Upper lobe of left lung (tissue), 6 donors: ENCODE measurements at regions not wholly inside any gene's neighbourhood (a gene's known extent, or its start where the extent isn't known, plus 50 kb on each side); places are given as distances from the start of the nearest gene placed in this dataset.

Experiments used
- ATAC-seq, 2 donors: fragments of 200-7000 bp; cut with Tn5 transposase; one replicate each; pipeline ENCODE4 v1.9.1; 2022; ENCODE audit warnings: mild to moderate bottlenecking in 2 of 2, moderate library complexity in 2 of 2; ENCODE audit not compliant: low FRiP score in 2 of 2
- DNase-seq, 2 donors: peaks; one replicate each; pipeline ENCODE4 v3.0.0-alpha.2; 2019 to 2020
- H3K27ac ChIP-seq, 4 donors: fragments of 200-600 bp; sonication (generic); one replicate each; pipeline ENCODE4 v1.5.1; 2016 to 2019
- H3K27me3 ChIP-seq, 4 donors: fragments of 200-600 bp; sonication (generic); one replicate each; pipeline ENCODE4 v1.5.1; 2017 to 2019
- H3K36me3 ChIP-seq, 4 donors: fragments of 200-600 bp; sonication (generic); one replicate each; pipeline ENCODE4 v1.5.1; 2016 to 2019
- H3K4me1 ChIP-seq, 4 donors: fragments of 200-600 bp; sonication (generic); one replicate each; pipeline ENCODE4 v1.5.1; 2018 to 2019
- H3K4me3 ChIP-seq, 4 donors: fragments of 200-600 bp; sonication (generic); one replicate each; pipeline ENCODE4 v1.5.1; 2017 to 2019; ENCODE audit warnings: mild to moderate bottlenecking in 2 of 4, moderate library complexity in 1 of 4
- H3K9me3 ChIP-seq, 4 donors: fragments of 200-600 bp; sonication (generic); one replicate each; pipeline ENCODE4 v1.5.1; 2018 to 2019
- EP300 ChIP-seq, 4 donors: sonication (generic); formaldehyde crosslinking; IDR thresholded peaks; one replicate each; pipeline ENCODE4 v1.5.1; 2017; ENCODE audit warnings: antibody characterized with exemption in 4 of 4, control low read depth in 2 of 4
- POLR2A ChIP-seq, 4 donors: fragments of 450-650 bp; IDR thresholded peaks; one replicate each; pipeline ENCODE4 v1.5.1; 2016 to 2017; ENCODE audit warnings: antibody characterized with exemption in 4 of 4, mild to moderate bottlenecking in 2 of 4
- POLR2AphosphoS5 ChIP-seq, 2 donors: sonication (generic); formaldehyde crosslinking; IDR thresholded peaks; one replicate each; pipeline ENCODE4 v1.5.1; 2017; ENCODE audit warnings: antibody characterized with exemption in 2 of 2
- WGBS, 2 donors: methylation state at CpG; one replicate each; pipeline ENCODE4 v1.1.5; 2017 to 2018; 5-methylcytosine and 5-hydroxymethylcytosine counted together
- TF ChIP-seq, protein P1 (sequence below), 6 experiments: fragments of 450-650 bp in 4 of 6; fragments of 200-600 bp in 2 of 6; sonication (generic) in 2 of 6; IDR thresholded peaks; one replicate each; pipeline ENCODE4 v1.5.1; 2016 to 2019; ENCODE audit warnings: antibody characterized with exemption in 6 of 6
- donor health status: DM: no; HTN: no; CAD: no; lungs with moderate emphysema.
- donor health status: DM: no; HTN: yes; CAD: no; lungs with severe emphysema.

DNA sequence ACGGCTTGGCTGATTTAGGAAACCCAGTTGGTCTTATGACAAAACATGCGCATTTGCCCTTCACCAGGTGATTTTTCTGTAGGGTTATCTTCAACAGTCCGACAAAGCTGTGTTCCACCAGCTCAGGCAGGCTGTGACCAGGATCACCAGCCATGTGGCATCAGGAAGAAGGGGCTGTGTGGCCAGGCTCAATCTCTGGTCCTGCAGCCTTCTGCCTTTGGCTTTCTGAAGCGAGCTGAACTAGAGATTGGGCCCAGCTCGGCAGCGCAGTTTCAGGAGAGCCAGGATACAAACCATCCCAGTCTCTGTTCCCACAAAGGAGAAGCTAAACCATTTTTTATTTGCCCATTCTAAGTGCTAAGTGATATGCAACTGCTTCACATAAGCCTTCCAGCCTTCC lies 282.3 kb downstream of the SOX11 start:
- no peaks in the 10 kb centered on the region for H3K36me3 ChIP-seq
- H3K4me3 ChIP-seq = no peak overlapping the region
- TF ChIP-seq EP300 (IDR thresholded peaks at IDR 0.05) = no peak
- no peak for TF ChIP-seq POLR2AphosphoS5 (IDR thresholded peaks at IDR 0.05)
- no peak for TF ChIP-seq POLR2A (IDR thresholded peaks at IDR 0.05)
- TF ChIP-seq, protein P1, sequence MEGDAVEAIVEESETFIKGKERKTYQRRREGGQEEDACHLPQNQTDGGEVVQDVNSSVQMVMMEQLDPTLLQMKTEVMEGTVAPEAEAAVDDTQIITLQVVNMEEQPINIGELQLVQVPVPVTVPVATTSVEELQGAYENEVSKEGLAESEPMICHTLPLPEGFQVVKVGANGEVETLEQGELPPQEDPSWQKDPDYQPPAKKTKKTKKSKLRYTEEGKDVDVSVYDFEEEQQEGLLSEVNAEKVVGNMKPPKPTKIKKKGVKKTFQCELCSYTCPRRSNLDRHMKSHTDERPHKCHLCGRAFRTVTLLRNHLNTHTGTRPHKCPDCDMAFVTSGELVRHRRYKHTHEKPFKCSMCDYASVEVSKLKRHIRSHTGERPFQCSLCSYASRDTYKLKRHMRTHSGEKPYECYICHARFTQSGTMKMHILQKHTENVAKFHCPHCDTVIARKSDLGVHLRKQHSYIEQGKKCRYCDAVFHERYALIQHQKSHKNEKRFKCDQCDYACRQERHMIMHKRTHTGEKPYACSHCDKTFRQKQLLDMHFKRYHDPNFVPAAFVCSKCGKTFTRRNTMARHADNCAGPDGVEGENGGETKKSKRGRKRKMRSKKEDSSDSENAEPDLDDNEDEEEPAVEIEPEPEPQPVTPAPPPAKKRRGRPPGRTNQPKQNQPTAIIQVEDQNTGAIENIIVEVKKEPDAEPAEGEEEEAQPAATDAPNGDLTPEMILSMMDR (IDR thresholded peaks at IDR 0.05) = no peak
- no peak for DNase-seq
- H3K9me3 ChIP-seq = no peaks in the 10 kb centered on the region
- no peak for ATAC-seq
- no peaks in the 10 kb centered on the region for H3K27me3 ChIP-seq
- H3K4me1 ChIP-seq = peaks cover 0 to 4% (median 0%) of the 10 kb centered on the region in 4 donors
- H3K27ac ChIP-seq = no peak overlapping the region
- 90 to 94% methylated on average over 6 of the region's 6 CpGs for WGBS, 2 donors

DNA sequence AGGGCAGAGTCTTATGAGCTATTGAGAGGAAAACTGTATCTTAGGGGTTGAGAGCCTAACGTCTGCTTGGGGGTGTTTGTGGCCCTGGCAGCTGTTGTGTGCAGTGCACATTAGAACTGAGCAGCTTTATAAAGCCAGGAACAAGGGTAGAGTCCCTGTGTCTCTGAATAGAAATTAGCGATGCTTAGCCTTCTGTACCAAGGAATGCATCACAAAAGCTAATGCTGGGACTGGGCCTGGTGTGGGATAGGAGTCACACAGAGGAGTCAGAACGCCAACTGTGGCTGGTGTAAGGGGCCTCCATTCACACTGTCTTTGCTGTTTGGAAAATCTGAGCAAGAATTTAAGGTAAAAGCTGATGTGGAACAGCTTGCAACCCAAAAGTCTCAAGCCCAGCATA lies 283.2 kb downstream of the SOX11 start:
- ATAC-seq (no peak), DNase-seq (no peak)
- Histone ChIP-seq H3K9me3 (no peaks in the 10 kb centered on the region), H3K36me3 (no peaks in the 10 kb centered on the region), H3K4me3 (no peak overlapping the region), H3K27me3 (no peaks in the 10 kb centered on the region), H3K4me1 (peaks cover 0 to 4% (median 0%) of the 10 kb centered on the region in 4 donors), H3K27ac (no peak overlapping the region)
- no peak for TF ChIP-seq POLR2AphosphoS5 (IDR thresholded peaks at IDR 0.05)
- no peak for TF ChIP-seq EP300 (IDR thresholded peaks at IDR 0.05)
- TF ChIP-seq POLR2A (IDR thresholded peaks at IDR 0.05) = no peak
- TF ChIP-seq, protein P1 (IDR thresholded peaks at IDR 0.05) = no peak
- 78 to 83% methylated on average over 3 of the region's 3 CpGs for WGBS, 2 donors

DNA sequence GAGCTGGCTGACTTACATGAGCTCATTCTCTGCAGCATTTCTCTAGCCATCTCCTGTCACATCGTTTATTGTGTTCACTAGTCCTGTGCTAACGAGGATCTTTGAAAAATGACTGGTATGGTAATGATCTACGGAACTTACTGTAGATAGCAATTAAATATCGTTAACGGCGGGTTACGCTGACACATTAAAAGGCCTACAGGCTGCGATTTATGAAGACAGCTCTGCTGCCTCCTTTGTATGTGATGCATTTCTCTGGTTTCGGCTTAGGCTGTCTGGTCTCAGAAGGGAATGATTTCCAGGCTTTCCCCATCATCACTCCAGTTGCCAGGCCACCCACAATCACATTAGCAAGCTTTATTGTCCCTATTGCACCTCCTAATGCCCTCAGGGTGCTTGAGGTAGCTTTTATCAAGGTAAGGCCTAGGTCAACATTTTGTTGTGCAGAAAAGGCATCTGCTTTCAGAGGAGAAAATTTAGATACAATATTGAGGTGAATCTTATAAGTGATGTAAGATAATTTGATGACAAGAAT lies 284.4 kb downstream of the SOX11 start:
- Histone ChIP-seq H3K27me3 (no peaks in the 10 kb centered on the region), H3K9me3 (no peaks in the 10 kb centered on the region), H3K36me3 (no peaks in the 10 kb centered on the region), H3K4me1 (peaks cover 0 to 11% (median 0%) of the 10 kb centered on the region in 4 donors), H3K27ac (no peak overlapping the region), H3K4me3 (no peak overlapping the region)
- 86 to 92% methylated on average over 9 of the region's 9 CpGs for WGBS, 2 donors
- no peak for DNase-seq
- TF ChIP-seq POLR2AphosphoS5 (IDR thresholded peaks at IDR 0.05) = no peak
- TF ChIP-seq, protein P1 (IDR thresholded peaks at IDR 0.05) = no peak
- no peak for TF ChIP-seq POLR2A (IDR thresholded peaks at IDR 0.05)
- TF ChIP-seq EP300 (IDR thresholded peaks at IDR 0.05) = no peak
- no peak for ATAC-seq

DNA sequence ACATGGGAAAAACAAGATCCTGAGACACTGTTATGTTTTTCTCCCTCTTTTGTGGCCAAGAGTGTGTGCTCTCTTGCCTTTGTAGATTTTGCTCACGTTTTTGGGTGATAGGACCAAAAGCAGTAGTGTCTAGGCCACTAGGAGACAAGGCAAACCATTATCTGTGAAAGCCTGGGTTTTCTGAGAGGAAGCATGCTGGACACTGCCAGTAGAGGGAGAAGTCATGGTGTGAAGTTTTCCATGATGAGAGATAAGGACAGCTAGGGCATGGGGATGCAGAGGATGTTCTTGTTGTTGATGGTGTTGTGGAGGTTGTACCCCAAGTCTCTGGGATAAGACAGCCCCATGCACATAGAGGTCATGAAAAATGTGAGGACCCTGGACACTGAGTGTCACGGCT lies 285.3 kb downstream of the SOX11 start:
- Histone ChIP-seq H3K27me3 (no peaks in the 10 kb centered on the region), H3K36me3 (no peaks in the 10 kb centered on the region), H3K4me1 (peaks cover 0 to 13% (median 0%) of the 10 kb centered on the region in 4 donors), H3K4me3 (no peak overlapping the region), H3K9me3 (no peaks in the 10 kb centered on the region), H3K27ac (no peak overlapping the region)
- ATAC-seq (no peak), DNase-seq (no peak)
- TF ChIP-seq POLR2AphosphoS5 (IDR thresholded peaks at IDR 0.05) (no peak), POLR2A (IDR thresholded peaks at IDR 0.05) (no peak), EP300 (IDR thresholded peaks at IDR 0.05) (no peak)
- TF ChIP-seq, protein P1 (IDR thresholded peaks at IDR 0.05) = no peak
- WGBS, 2 donors = 66 to 83% methylated on average over 2 of the region's 2 CpGs

DNA sequence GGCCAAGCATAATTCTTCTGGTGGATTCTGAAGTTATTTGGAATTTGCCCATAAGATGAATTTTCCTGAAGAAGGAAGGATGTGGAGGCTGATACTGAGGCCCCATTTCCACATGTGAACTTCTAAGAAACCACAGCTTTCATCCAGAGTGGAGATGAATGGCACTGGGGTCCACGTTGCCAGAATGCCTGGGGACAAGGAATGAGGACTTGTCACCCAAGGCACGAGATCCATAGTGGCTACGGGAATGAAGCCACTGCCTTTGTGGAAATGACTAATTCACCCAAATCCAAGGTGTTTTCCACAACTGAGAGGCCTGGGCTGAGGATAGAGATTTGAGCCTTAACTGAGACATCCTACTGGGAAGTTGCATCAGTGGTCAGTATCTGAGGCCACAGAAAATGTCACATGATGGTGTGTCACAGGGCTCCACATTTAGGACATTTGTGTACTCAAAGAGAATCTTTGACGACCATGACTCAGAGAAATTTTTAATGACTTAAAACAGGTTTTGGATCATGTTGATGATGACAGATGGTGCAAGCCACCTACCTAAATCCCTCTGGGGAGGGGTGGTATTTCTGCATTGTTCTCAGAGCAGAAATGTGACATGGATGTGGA lies 286.1 kb downstream of the SOX11 start:
- Histone ChIP-seq H3K9me3 (no peaks in the 10 kb centered on the region), H3K27me3 (no peaks in the 10 kb centered on the region), H3K4me3 (no peak overlapping the region), H3K36me3 (no peaks in the 10 kb centered on the region), H3K4me1 (peaks cover 0 to 13% (median 0%) of the 10 kb centered on the region in 4 donors), H3K27ac (no peak overlapping the region)
- ATAC-seq (no peak), DNase-seq (no peak)
- TF ChIP-seq POLR2A (IDR thresholded peaks at IDR 0.05) = no peak
- TF ChIP-seq, protein P1 (IDR thresholded peaks at IDR 0.05) = no peak
- no peak for TF ChIP-seq POLR2AphosphoS5 (IDR thresholded peaks at IDR 0.05)
- no peak for TF ChIP-seq EP300 (IDR thresholded peaks at IDR 0.05)
- WGBS, 2 donors = 87 to 91% methylated on average over 4 of the region's 4 CpGs
